Upper lobe of left lung (tissue), 6 donors: ENCODE measurements at regions not wholly inside any gene's neighbourhood (a gene's known extent, or its start where the extent isn't known, plus 50 kb on each side); places are given as distances from the start of the nearest gene placed in this dataset.

Experiments used
- ATAC-seq, 2 donors: fragments of 200-7000 bp; cut with Tn5 transposase; one replicate each; pipeline ENCODE4 v1.9.1; 2022; ENCODE audit warnings: mild to moderate bottlenecking in 2 of 2, moderate library complexity in 2 of 2; ENCODE audit not compliant: low FRiP score in 2 of 2
- DNase-seq, 2 donors: peaks; one replicate each; pipeline ENCODE4 v3.0.0-alpha.2; 2019 to 2020
- H3K27ac ChIP-seq, 4 donors: fragments of 200-600 bp; sonication (generic); one replicate each; pipeline ENCODE4 v1.5.1; 2016 to 2019
- H3K27me3 ChIP-seq, 4 donors: fragments of 200-600 bp; sonication (generic); one replicate each; pipeline ENCODE4 v1.5.1; 2017 to 2019
- H3K36me3 ChIP-seq, 4 donors: fragments of 200-600 bp; sonication (generic); one replicate each; pipeline ENCODE4 v1.5.1; 2016 to 2019
- H3K4me1 ChIP-seq, 4 donors: fragments of 200-600 bp; sonication (generic); one replicate each; pipeline ENCODE4 v1.5.1; 2018 to 2019
- H3K4me3 ChIP-seq, 4 donors: fragments of 200-600 bp; sonication (generic); one replicate each; pipeline ENCODE4 v1.5.1; 2017 to 2019; ENCODE audit warnings: mild to moderate bottlenecking in 2 of 4, moderate library complexity in 1 of 4
- H3K9me3 ChIP-seq, 4 donors: fragments of 200-600 bp; sonication (generic); one replicate each; pipeline ENCODE4 v1.5.1; 2018 to 2019
- EP300 ChIP-seq, 4 donors: sonication (generic); formaldehyde crosslinking; IDR thresholded peaks; one replicate each; pipeline ENCODE4 v1.5.1; 2017; ENCODE audit warnings: antibody characterized with exemption in 4 of 4, control low read depth in 2 of 4
- POLR2A ChIP-seq, 4 donors: fragments of 450-650 bp; IDR thresholded peaks; one replicate each; pipeline ENCODE4 v1.5.1; 2016 to 2017; ENCODE audit warnings: antibody characterized with exemption in 4 of 4, mild to moderate bottlenecking in 2 of 4
- POLR2AphosphoS5 ChIP-seq, 2 donors: sonication (generic); formaldehyde crosslinking; IDR thresholded peaks; one replicate each; pipeline ENCODE4 v1.5.1; 2017; ENCODE audit warnings: antibody characterized with exemption in 2 of 2
- WGBS, 2 donors: methylation state at CpG; one replicate each; pipeline ENCODE4 v1.1.5; 2017 to 2018; 5-methylcytosine and 5-hydroxymethylcytosine counted together
- TF ChIP-seq, protein P1 (sequence below), 6 experiments: fragments of 450-650 bp in 4 of 6; fragments of 200-600 bp in 2 of 6; sonication (generic) in 2 of 6; IDR thresholded peaks; one replicate each; pipeline ENCODE4 v1.5.1; 2016 to 2019; ENCODE audit warnings: antibody characterized with exemption in 6 of 6
- donor health status: DM: no; HTN: no; CAD: no; lungs with moderate emphysema.
- donor health status: DM: no; HTN: yes; CAD: no; lungs with severe emphysema.

DNA sequence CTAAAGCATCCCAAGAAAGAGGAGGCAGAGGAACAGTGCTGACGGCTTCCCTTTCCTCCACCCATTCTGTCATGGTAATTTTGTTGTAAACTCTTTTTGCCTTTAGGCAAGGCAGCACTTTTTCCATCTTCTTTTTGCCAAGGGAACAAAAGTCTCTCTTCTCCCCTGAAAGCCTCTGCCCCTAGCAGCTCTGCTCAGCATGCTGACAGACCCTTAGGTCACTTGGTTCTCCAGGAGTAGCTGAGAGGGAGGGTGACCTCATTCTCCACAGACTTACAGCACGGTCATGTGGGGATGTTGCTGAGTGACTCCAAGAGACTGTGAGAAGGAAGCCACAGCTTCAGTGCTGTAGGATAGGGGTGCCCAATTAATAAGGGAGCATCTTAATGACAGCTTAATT, 81.1 kb upstream of the RALGAPA2 start:
- no peaks in the 10 kb centered on the region for H3K27me3 ChIP-seq
- 74 to 79% methylated on average over 2 of the region's 2 CpGs for WGBS, 2 donors
- no peak for TF ChIP-seq POLR2A (IDR thresholded peaks at IDR 0.05)
- no peak for TF ChIP-seq POLR2AphosphoS5 (IDR thresholded peaks at IDR 0.05)
- TF ChIP-seq, protein P1, sequence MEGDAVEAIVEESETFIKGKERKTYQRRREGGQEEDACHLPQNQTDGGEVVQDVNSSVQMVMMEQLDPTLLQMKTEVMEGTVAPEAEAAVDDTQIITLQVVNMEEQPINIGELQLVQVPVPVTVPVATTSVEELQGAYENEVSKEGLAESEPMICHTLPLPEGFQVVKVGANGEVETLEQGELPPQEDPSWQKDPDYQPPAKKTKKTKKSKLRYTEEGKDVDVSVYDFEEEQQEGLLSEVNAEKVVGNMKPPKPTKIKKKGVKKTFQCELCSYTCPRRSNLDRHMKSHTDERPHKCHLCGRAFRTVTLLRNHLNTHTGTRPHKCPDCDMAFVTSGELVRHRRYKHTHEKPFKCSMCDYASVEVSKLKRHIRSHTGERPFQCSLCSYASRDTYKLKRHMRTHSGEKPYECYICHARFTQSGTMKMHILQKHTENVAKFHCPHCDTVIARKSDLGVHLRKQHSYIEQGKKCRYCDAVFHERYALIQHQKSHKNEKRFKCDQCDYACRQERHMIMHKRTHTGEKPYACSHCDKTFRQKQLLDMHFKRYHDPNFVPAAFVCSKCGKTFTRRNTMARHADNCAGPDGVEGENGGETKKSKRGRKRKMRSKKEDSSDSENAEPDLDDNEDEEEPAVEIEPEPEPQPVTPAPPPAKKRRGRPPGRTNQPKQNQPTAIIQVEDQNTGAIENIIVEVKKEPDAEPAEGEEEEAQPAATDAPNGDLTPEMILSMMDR (IDR thresholded peaks at IDR 0.05): no peak
- TF ChIP-seq EP300 (IDR thresholded peaks at IDR 0.05): no peak

DNA sequence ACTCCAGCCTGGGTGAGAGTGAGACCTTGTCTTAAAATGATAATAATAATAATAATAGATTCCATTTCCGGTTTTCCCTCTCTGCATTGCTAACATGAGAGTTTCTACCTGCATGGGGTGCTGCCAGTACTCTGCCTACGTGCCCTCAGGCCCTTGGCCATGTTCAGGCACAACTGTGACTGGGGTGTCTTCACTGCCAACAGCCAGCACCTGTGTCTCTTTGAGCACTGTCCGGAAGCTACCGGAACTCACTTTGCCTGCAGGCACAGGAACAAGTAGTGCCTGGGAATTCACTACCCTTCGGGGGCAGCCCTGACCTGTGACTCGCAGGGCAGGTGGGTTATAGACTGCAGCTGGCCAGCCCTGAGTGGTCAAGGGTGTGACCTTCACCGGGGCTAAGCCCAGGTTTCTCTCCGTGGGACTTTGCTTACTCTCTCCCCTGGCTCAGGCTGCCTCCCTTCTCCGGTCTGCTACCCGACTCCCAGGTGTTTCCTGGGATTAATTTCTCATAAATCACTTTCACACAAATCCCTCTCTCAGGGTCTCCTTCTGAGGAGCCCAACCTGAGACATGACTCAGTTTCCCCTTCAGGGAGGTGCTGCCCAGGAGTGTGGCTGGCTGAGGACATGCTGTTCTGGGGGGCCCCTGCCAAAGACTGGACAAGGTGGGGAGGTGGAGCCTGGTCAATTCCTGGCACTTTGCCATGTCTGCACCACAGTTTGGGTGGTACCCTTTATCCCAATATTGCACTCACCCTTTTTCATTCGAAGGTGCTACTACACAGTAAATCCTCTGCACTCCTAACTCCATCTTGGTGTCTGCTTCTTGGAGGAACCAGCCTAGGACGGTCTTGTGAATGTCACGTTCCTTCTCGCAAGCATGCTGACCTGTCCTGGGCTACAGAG, 79.5 kb upstream of the RALGAPA2 start:
- DNase-seq (no peak), ATAC-seq (no peak)
- no peak overlapping the region for H3K4me3 ChIP-seq
- H3K36me3 ChIP-seq: no peaks in the 10 kb centered on the region
- H3K27ac ChIP-seq: no peak overlapping the region
- H3K27me3 ChIP-seq: no peaks in the 10 kb centered on the region
- no peaks in the 10 kb centered on the region for H3K9me3 ChIP-seq
- TF ChIP-seq POLR2A (IDR thresholded peaks at IDR 0.05) (no peak), POLR2AphosphoS5 (IDR thresholded peaks at IDR 0.05) (no peak), EP300 (IDR thresholded peaks at IDR 0.05) (no peak)
- TF ChIP-seq, protein P1 (IDR thresholded peaks at IDR 0.05): no peak
- 86 to 88% methylated on average over 11 to 14 of the region's 14 CpGs for WGBS, 2 donors
- peaks cover 0 to under 1% (median 0%) of the 10 kb centered on the region in 4 donors for H3K4me1 ChIP-seq

More for the DNA sequence above, 81.1 kb upstream of the RALGAPA2 start:
- Histone ChIP-seq H3K4me3 (no peak overlapping the region), H3K36me3 (no peaks in the 10 kb centered on the region), H3K9me3 (no peaks in the 10 kb centered on the region), H3K27ac (no peak overlapping the region), H3K4me1 (no peaks in the 10 kb centered on the region)
- DNase-seq (no peak), ATAC-seq (no peak)

DNA sequence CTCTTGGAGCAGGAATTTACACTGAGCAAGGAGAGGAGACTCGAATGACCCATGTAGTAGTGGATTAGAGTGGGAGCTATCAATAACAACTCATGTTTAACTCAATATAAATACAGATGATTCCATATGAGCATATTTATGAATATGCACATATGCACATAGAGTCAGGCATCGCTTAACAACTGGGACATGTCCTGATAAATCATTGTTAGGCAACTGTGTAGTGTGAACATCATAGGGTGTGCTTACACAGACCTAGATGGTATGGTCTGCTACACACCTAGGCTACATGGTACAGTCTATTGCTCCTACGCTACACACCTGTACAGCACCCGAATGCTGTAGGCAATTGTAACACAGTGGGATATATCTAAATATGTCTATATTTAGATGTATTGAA, 75.9 kb upstream of the RALGAPA2 start:
- H3K4me3 ChIP-seq: no peak overlapping the region
- TF ChIP-seq POLR2AphosphoS5 (IDR thresholded peaks at IDR 0.05): no peak
- TF ChIP-seq, protein P1 (IDR thresholded peaks at IDR 0.05): no peak
- no peak for TF ChIP-seq EP300 (IDR thresholded peaks at IDR 0.05)
- H3K9me3 ChIP-seq: no peaks in the 10 kb centered on the region
- H3K27ac ChIP-seq: no peak overlapping the region
- DNase-seq: no peak
- 89 to 93% methylated on average over 4 of the region's 4 CpGs for WGBS, 2 donors
- H3K27me3 ChIP-seq: no peaks in the 10 kb centered on the region
- H3K4me1 ChIP-seq: peaks cover 0 to 2% (median 0%) of the 10 kb centered on the region in 4 donors
- no peak for ATAC-seq
- no peaks in the 10 kb centered on the region for H3K36me3 ChIP-seq

DNA sequence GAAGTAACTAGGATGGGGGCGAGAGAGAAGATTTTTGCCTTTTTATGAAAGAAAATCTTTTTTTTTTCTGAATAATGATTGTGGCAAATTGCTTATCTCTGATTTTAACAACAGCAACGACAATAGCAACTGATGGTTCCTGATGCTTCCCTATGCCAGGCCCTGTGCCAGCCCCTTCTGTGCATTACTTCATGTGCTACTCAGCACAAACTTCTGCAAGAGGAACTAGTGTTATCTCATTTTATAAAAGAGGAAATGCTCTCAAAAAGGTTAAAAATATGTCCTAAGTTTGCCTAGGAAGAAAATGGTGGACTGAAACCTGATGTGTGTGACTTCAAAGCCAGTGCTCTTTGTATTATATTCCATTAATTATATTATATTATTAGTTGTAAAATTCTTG, 74.0 kb upstream of the RALGAPA2 start:
- no peaks in the 10 kb centered on the region for H3K36me3 ChIP-seq
- no peak for TF ChIP-seq POLR2A (IDR thresholded peaks at IDR 0.05)
- TF ChIP-seq EP300 (IDR thresholded peaks at IDR 0.05): no peak
- TF ChIP-seq POLR2AphosphoS5 (IDR thresholded peaks at IDR 0.05): no peak
- TF ChIP-seq, protein P1 (IDR thresholded peaks at IDR 0.05): no peak
- no peaks in the 10 kb centered on the region for H3K9me3 ChIP-seq
- H3K4me3 ChIP-seq: no peak overlapping the region
- DNase-seq: peak in 1 of 2 donors; percentile 62
- peaks cover 2 to 5% (median 4%) of the 10 kb centered on the region in 4 donors for H3K4me1 ChIP-seq
- H3K27me3 ChIP-seq: no peaks in the 10 kb centered on the region
- ATAC-seq: peak in 1 of 2 donors; percentile 67
- peak overlapping the region in 1 of 4 donors; percentile 32 for H3K27ac ChIP-seq
- 52 to 53% methylated on average over 2 of the region's 2 CpGs for WGBS, 2 donors
